ENCODE measurements at regions not wholly inside any gene's neighbourhood (a gene's known extent, or its start where the extent isn't known, plus 50 kb on each side); places are given as distances from the start of the nearest gene placed in this dataset.

GRCh38 chr4:114279711-114280110 lies 300.3 kb upstream of the ARSJ start:
- H3K4me3 Mint-ChIP-seq = no peak overlapping the region
- no peaks in the 10 kb centered on the region for H3K9me3 Mint-ChIP-seq
- no peak for ATAC-seq (replicated peaks)
- DNase-seq = no peak
- peaks cover 0 to 6% of the 10 kb centered on the region in 2 donors for H3K27me3 Mint-ChIP-seq
- H3K27ac Mint-ChIP-seq = no peak overlapping the region
- H3K36me3 Mint-ChIP-seq (ENCODE audit: insufficient read depth) = no peaks in the 10 kb centered on the region
- H3K4me1 Mint-ChIP-seq (ENCODE audit: low read depth in 2 of 2) = no peaks in the 10 kb centered on the region

- H3K27ac Mint-ChIP-seq = no peak overlapping the region
Measured at GRCh38 chr4:114280645-114281044, 301.2 kb upstream of the ARSJ start.

GRCh38 chr4:114281164-114281960 lies 301.9 kb upstream of the ARSJ start:
- ATAC-seq (replicated peaks) (no peak), DNase-seq (no peak)
- Mint-ChIP-seq H3K4me3 (no peak overlapping the region), H3K9me3 (peaks cover 0 to 2% of the 10 kb centered on the region in 2 donors), H3K27me3 (peaks cover 0 to 6% of the 10 kb centered on the region in 2 donors), H3K36me3 (ENCODE audit: insufficient read depth) (no peaks in the 10 kb centered on the region), H3K27ac (no peak overlapping the region), H3K4me1 (ENCODE audit: low read depth in 2 of 2) (no peaks in the 10 kb centered on the region)

More at GRCh38 chr4:114280645-114281044, 301.2 kb upstream of the ARSJ start:
- Mint-ChIP-seq H3K9me3 (peaks cover 0 to 2% of the 10 kb centered on the region in 2 donors), H3K4me1 (ENCODE audit: low read depth in 2 of 2) (no peaks in the 10 kb centered on the region), H3K27me3 (peaks cover 0 to 6% of the 10 kb centered on the region in 2 donors), H3K36me3 (ENCODE audit: insufficient read depth) (no peaks in the 10 kb centered on the region), H3K4me3 (no peak overlapping the region)
- ATAC-seq (replicated peaks) = no peak
- DNase-seq = no peak

- ATAC-seq (replicated peaks) (no peak), DNase-seq (no peak)
- peaks cover 0 to 2% of the 10 kb centered on the region in 2 donors for H3K9me3 Mint-ChIP-seq
- no peaks in the 10 kb centered on the region for H3K36me3 Mint-ChIP-seq (ENCODE audit: insufficient read depth)
- no peaks in the 10 kb centered on the region for H3K4me1 Mint-ChIP-seq (ENCODE audit: low read depth in 2 of 2)
- H3K27me3 Mint-ChIP-seq = peaks cover 0 to 5% of the 10 kb centered on the region in 2 donors
- H3K27ac Mint-ChIP-seq = no peak overlapping the region
- H3K4me3 Mint-ChIP-seq = no peak overlapping the region
Measured at GRCh38 chr4:114282937-114283336, 303.5 kb upstream of the ARSJ start.

GRCh38 chr4:114284629-114285028 lies 305.2 kb upstream of the ARSJ start:
- DNase-seq = no peak
- Mint-ChIP-seq H3K4me3 (no peak overlapping the region), H3K4me1 (ENCODE audit: low read depth in 2 of 2) (no peaks in the 10 kb centered on the region), H3K27me3 (peaks cover 0 to 9% of the 10 kb centered on the region in 2 donors), H3K36me3 (ENCODE audit: insufficient read depth) (no peaks in the 10 kb centered on the region), H3K27ac (no peak overlapping the region), H3K9me3 (peaks cover 0 to 3% of the 10 kb centered on the region in 2 donors)
- no peak for ATAC-seq (replicated peaks)

- ATAC-seq (replicated peaks) = no peak
- H3K27me3 Mint-ChIP-seq = peaks cover 0 to 10% of the 10 kb centered on the region in 2 donors
- H3K4me1 Mint-ChIP-seq (ENCODE audit: low read depth in 2 of 2) = no peaks in the 10 kb centered on the region
- peaks cover 0 to 8% of the 10 kb centered on the region in 2 donors for H3K9me3 Mint-ChIP-seq
- no peaks in the 10 kb centered on the region for H3K36me3 Mint-ChIP-seq (ENCODE audit: insufficient read depth)
- no peak overlapping the region for H3K27ac Mint-ChIP-seq
- H3K4me3 Mint-ChIP-seq = no peak overlapping the region
- DNase-seq = no peak
Measured at GRCh38 chr4:114286262-114286810, 306.9 kb upstream of the ARSJ start.

GRCh38 chr4:114287079-114287696 lies 307.7 kb upstream of the ARSJ start:
- Mint-ChIP-seq H3K27ac (no peak overlapping the region), H3K9me3 (peaks cover 3 to 8% of the 10 kb centered on the region in 2 donors), H3K27me3 (peaks cover 0 to 10% of the 10 kb centered on the region in 2 donors), H3K36me3 (ENCODE audit: insufficient read depth) (no peaks in the 10 kb centered on the region), H3K4me1 (ENCODE audit: low read depth in 2 of 2) (no peaks in the 10 kb centered on the region), H3K4me3 (no peak overlapping the region)
- no peak for DNase-seq
- ATAC-seq (replicated peaks) = no peak

GRCh38 chr4:114296126-114296525 lies 302.5 kb upstream of the UGT8 start:
- no peaks in the 10 kb centered on the region for H3K4me1 Mint-ChIP-seq (ENCODE audit: low read depth in 2 of 2)
- no peak overlapping the region for H3K27ac Mint-ChIP-seq
- DNase-seq (no peak), ATAC-seq (replicated peaks) (no peak)
- no peak overlapping the region for H3K4me3 Mint-ChIP-seq
- H3K27me3 Mint-ChIP-seq = no peaks in the 10 kb centered on the region
- no peaks in the 10 kb centered on the region for H3K36me3 Mint-ChIP-seq (ENCODE audit: insufficient read depth)
- H3K9me3 Mint-ChIP-seq = peaks cover 2 to 8% of the 10 kb centered on the region in 2 donors

- H3K27me3 Mint-ChIP-seq = no peaks in the 10 kb centered on the region
- H3K36me3 Mint-ChIP-seq (ENCODE audit: insufficient read depth) = no peaks in the 10 kb centered on the region
- H3K4me3 Mint-ChIP-seq = no peak overlapping the region
- ATAC-seq (replicated peaks) (no peak), DNase-seq (no peak)
- no peaks in the 10 kb centered on the region for H3K9me3 Mint-ChIP-seq
- H3K4me1 Mint-ChIP-seq (ENCODE audit: low read depth in 2 of 2) = no peaks in the 10 kb centered on the region
- no peak overlapping the region for H3K27ac Mint-ChIP-seq
Measured at GRCh38 chr4:114302472-114302871, 296.1 kb upstream of the UGT8 start.

- ATAC-seq (replicated peaks) (no peak), DNase-seq (no peak)
- H3K4me3 Mint-ChIP-seq = no peak overlapping the region
- no peaks in the 10 kb centered on the region for H3K36me3 Mint-ChIP-seq (ENCODE audit: insufficient read depth)
- H3K27ac Mint-ChIP-seq = no peak overlapping the region
- H3K27me3 Mint-ChIP-seq = no peaks in the 10 kb centered on the region
- H3K4me1 Mint-ChIP-seq (ENCODE audit: low read depth in 2 of 2) = no peaks in the 10 kb centered on the region
- H3K9me3 Mint-ChIP-seq = no peaks in the 10 kb centered on the region
Measured at GRCh38 chr4:114304046-114304445, 294.6 kb upstream of the UGT8 start.

- Mint-ChIP-seq H3K4me3 (no peak overlapping the region), H3K36me3 (ENCODE audit: insufficient read depth) (no peaks in the 10 kb centered on the region), H3K9me3 (no peaks in the 10 kb centered on the region), H3K27ac (no peak overlapping the region), H3K27me3 (no peaks in the 10 kb centered on the region), H3K4me1 (ENCODE audit: low read depth in 2 of 2) (no peaks in the 10 kb centered on the region)
- ATAC-seq (replicated peaks) (no peak), DNase-seq (no peak)
Measured at GRCh38 chr4:114304567-114304966, 294.0 kb upstream of the UGT8 start.

GRCh38 chr4:114306946-114307345 lies 291.7 kb upstream of the UGT8 start:
- H3K27me3 Mint-ChIP-seq = peaks cover 0 to 2% of the 10 kb centered on the region in 2 donors
- no peak overlapping the region for H3K27ac Mint-ChIP-seq
- H3K9me3 Mint-ChIP-seq = no peaks in the 10 kb centered on the region
- H3K4me1 Mint-ChIP-seq (ENCODE audit: low read depth in 2 of 2) = no peaks in the 10 kb centered on the region
- H3K36me3 Mint-ChIP-seq (ENCODE audit: insufficient read depth) = no peaks in the 10 kb centered on the region
- H3K4me3 Mint-ChIP-seq = no peak overlapping the region
- DNase-seq (no peak), ATAC-seq (replicated peaks) (no peak)

- Mint-ChIP-seq H3K9me3 (no peaks in the 10 kb centered on the region), H3K27ac (no peak overlapping the region), H3K27me3 (peaks cover 0 to 14% of the 10 kb centered on the region in 2 donors), H3K4me1 (ENCODE audit: low read depth in 2 of 2) (no peaks in the 10 kb centered on the region), H3K4me3 (no peak overlapping the region), H3K36me3 (ENCODE audit: insufficient read depth) (no peaks in the 10 kb centered on the region)
- no peak for DNase-seq
- no peak for ATAC-seq (replicated peaks)
Measured at GRCh38 chr4:114310296-114310925, 288.2 kb upstream of the UGT8 start.
